DOHH2 (cell line): ENCODE measurements at regions not wholly inside any gene's neighbourhood (a gene's known extent, or its start where the extent isn't known, plus 50 kb on each side); places are given as distances from the start of the nearest gene placed in this dataset.

ENCODE experiments used
- H3F3A ChIP-seq: fragments of 200-600 bp; sonication (generic), shearing (Covaris generic); 2 replicates; pipeline ENCODE4 v1.6.0; 2016; ENCODE audit warnings: antibody characterized with exemption, mild to moderate bottlenecking; ENCODE audit not compliant: control insufficient read depth, insufficient read depth
- H3K27ac ChIP-seq: fragments of 200-600 bp; sonication (generic); 2 replicates; pipeline ENCODE4 v1.5.1; 2014; ENCODE audit warnings: low read depth, mild to moderate bottlenecking, low read length, moderate library complexity
- H3K27me3 ChIP-seq: fragments of 200-600 bp; sonication (generic); 2 replicates; pipeline ENCODE4 v1.6.1; 2014; ENCODE audit warnings: mild to moderate bottlenecking, low read length, mixed read lengths; ENCODE audit not compliant: control insufficient read depth
- H3K36me3 ChIP-seq: fragments of 200-600 bp; sonication (generic); 2 replicates; pipeline ENCODE4 v1.6.1; 2014; ENCODE audit warnings: mild to moderate bottlenecking, low read length, moderate library complexity, mixed read lengths; ENCODE audit not compliant: control insufficient read depth
- H3K4me1 ChIP-seq: fragments of 200-600 bp; sonication (generic); 2 replicates; pipeline ENCODE4 v1.6.1; 2014; ENCODE audit warnings: mild to moderate bottlenecking, low read length, mixed read lengths; ENCODE audit not compliant: control insufficient read depth
- H3K4me2 ChIP-seq: fragments of 200-600 bp; sonication (generic); 2 replicates; pipeline ENCODE4 v1.6.0; 2014; ENCODE audit warnings: mild to moderate bottlenecking, low read length, moderate library complexity
- H3K4me3 ChIP-seq: fragments of 200-600 bp; sonication (generic); 2 replicates; pipeline ENCODE4 v1.5.1; 2014; ENCODE audit warnings: mild to moderate bottlenecking, low read length, mixed read lengths
- H3K79me2 ChIP-seq: fragments of 200-600 bp; sonication (generic); 2 replicates; pipeline ENCODE4 v1.6.1; 2014; ENCODE audit warnings: mild to moderate bottlenecking, low read length, mixed read lengths; ENCODE audit not compliant: control insufficient read depth
- H3K9me2 ChIP-seq: fragments of 200-600 bp; sonication (generic); replicated peaks from 2 replicates; pipeline ENCODE4 v1.6.1; 2014; ENCODE audit warnings: mild to moderate bottlenecking, low read length, mixed read lengths; ENCODE audit not compliant: control insufficient read depth
- H3K9me3 ChIP-seq: fragments of 200-600 bp; sonication (generic); 2 replicates; pipeline ENCODE4 v1.6.1; 2014; ENCODE audit warnings: antibody characterized with exemption, low read length, mixed read lengths; ENCODE audit not compliant: control insufficient read depth, insufficient read depth
- H4K20me1 ChIP-seq: fragments of 200-600 bp; sonication (generic); 2 replicates; pipeline ENCODE4 v1.6.0; 2014; ENCODE audit warnings: low read depth, mild to moderate bottlenecking, antibody characterized with exemption, low read length, moderate library complexity; ENCODE audit not compliant: control insufficient read depth, insufficient read depth
- CTCF ChIP-seq: fragments of 200-600 bp; sonication (generic); IDR thresholded peaks from one replicate; pipeline ENCODE4 v1.5.1; 2014; ENCODE audit warnings: antibody characterized with exemption, mild to moderate bottlenecking, low read depth, low read length; ENCODE audit not compliant: poor library complexity, severe bottlenecking
- EZH2phosphoT487 ChIP-seq: fragments of 200-600 bp; sonication (generic); IDR thresholded peaks from 2 replicates; pipeline ENCODE4 v1.6.1; 2017; ENCODE audit warnings: borderline replicate concordance, mild to moderate bottlenecking, antibody characterized with exemption, low read length, moderate library complexity, mixed read lengths

DNA sequence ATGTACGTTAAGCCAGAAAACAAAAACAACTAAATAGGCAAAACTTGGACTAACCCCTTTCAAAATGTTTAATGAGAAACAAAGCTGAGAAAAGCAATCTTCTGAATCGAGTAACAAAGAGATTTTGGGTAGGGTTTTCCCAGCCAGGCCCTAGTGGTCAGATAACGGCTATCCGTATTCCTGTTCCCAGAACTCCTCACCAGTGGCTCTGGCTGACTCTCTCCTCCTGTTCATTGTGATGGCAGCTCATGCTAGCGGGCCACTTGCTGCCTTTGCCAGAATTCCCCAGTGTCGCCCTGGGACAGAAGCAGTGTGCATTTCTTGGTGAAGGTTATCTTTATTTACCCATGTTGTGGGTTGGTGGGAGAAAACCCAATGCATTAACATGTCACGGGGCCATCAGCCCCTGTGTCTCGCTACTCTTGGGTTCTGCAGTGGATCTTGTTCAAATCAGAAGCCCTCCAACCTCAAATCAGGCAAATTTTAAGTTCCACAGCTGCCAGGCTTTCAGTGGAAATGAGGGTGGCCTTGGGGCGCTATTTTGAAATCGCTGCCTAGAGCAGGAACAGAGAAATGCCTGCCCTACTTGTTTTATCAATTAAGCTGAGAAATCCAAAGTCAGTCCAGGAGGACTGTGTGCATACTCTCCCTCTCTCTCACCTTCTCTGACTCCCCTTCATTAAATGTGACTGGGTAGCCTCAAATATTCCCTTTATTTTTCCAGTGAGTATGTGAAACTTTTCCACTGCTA is 164.5 kb upstream of the NPVF start:
- Histone ChIP-seq H3K4me2 (no peak overlapping the region), H4K20me1 (no peaks in the 10 kb centered on the region), H3K9me3 (no peaks in the 10 kb centered on the region), H3F3A (no peaks in the 10 kb centered on the region), H3K9me2 (no peaks in the 10 kb centered on the region), H3K36me3 (no peaks in the 10 kb centered on the region), H3K27me3 (peaks cover 23% of the 10 kb centered on the region), H3K4me3 (no peak overlapping the region), H3K27ac (no peak overlapping the region), H3K4me1 (no peaks in the 10 kb centered on the region), H3K79me2 (no peaks in the 10 kb centered on the region)
- TF ChIP-seq EZH2phosphoT487 = no peak
- no peak for TF ChIP-seq CTCF

DNA sequence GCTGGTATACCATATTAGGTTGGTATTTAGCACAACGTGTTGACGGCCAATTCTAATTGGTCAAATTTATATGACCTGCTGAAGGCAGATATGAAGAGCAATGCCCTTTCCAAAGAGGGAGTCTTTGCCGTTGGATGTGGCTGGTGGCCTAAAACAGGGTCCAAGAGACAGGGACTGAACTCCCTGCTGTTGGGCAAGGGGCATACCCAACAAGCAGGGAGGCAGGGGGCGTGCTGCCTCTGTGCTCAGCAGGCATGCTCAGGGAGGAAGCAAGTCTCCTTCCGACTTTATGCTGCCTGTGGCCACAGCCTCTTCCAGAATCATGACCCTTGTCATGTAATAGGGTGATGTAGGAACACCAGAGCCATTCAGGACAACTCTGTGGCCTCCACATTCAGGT is 167.7 kb upstream of the NPVF start:
- TF ChIP-seq EZH2phosphoT487 (no peak), CTCF (no peak)
- Histone ChIP-seq H3K36me3 (no peaks in the 10 kb centered on the region), H3K27ac (no peak overlapping the region), H3K4me2 (no peak overlapping the region), H3K79me2 (no peaks in the 10 kb centered on the region), H3F3A (no peaks in the 10 kb centered on the region), H3K9me2 (no peaks in the 10 kb centered on the region), H3K4me3 (no peak overlapping the region), H4K20me1 (no peaks in the 10 kb centered on the region), H3K9me3 (no peaks in the 10 kb centered on the region), H3K4me1 (no peaks in the 10 kb centered on the region), H3K27me3 (peaks cover 13% of the 10 kb centered on the region)

DNA sequence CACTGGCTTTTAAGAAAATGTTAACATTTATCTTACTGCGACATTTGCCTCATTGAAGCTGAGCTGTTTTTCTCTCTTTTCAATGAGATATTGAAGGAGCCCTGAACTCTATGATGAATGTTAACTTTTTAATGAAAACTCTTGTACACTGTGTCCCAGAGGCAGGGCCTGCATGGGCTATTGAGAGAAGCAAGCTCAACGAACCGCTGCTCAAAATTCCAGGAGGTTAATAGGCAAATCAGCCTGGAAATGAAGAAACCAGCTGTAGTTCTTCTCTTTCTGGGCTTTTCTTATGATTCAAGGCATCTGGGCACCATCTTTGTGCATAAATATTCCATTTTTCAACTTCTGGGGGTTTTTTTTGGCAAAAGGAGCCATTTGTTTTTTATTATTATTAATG is 168.4 kb upstream of the NPVF start:
- H4K20me1 ChIP-seq = no peaks in the 10 kb centered on the region
- no peaks in the 10 kb centered on the region for H3K36me3 ChIP-seq
- no peak for TF ChIP-seq CTCF
- TF ChIP-seq EZH2phosphoT487 = no peak
- H3K4me2 ChIP-seq = no peak overlapping the region
- H3K27me3 ChIP-seq = peaks cover 15% of the 10 kb centered on the region
- no peaks in the 10 kb centered on the region for H3K9me3 ChIP-seq
- no peak overlapping the region for H3K27ac ChIP-seq
- no peaks in the 10 kb centered on the region for H3K79me2 ChIP-seq
- H3K9me2 ChIP-seq = no peaks in the 10 kb centered on the region
- H3F3A ChIP-seq = no peaks in the 10 kb centered on the region
- no peaks in the 10 kb centered on the region for H3K4me1 ChIP-seq
- H3K4me3 ChIP-seq = no peak overlapping the region
